HUDEP-2 (cell line): ENCODE measurements at regions not wholly inside any gene's neighbourhood (a gene's known extent, or its start where the extent isn't known, plus 50 kb on each side); places are given as distances from the start of the nearest gene placed in this dataset.

Source experiments
- DNase-seq, 76 experiments: peaks; one replicate each; lab custom pipeline; 2025; ENCODE audit not compliant: unreplicated experiment in 76 of 76; lab: John Stamatoyannopoulos, UW

- no peak for DNase-seq
These were observed 49.9 kb upstream of the COX10 start for GRCh38 chr17:14019186-14019956.
